Parathyroid adenoma (tissue), 2 donors: ENCODE measurements at regions not wholly inside any gene's neighbourhood (a gene's known extent, or its start where the extent isn't known, plus 50 kb on each side); places are given as distances from the start of the nearest gene placed in this dataset.
"Not testable (repeated sequence)": the region's sequence is repeated elsewhere in the genome, so short reads cannot be mapped to it uniquely, and the experiment has no call there.

ENCODE experiments used
- H2AFZ ChIP-seq: fragments of 300-600 bp; sonication (generic); one replicate; pipeline ENCODE4 v1.7.0; 2017; ENCODE audit warnings: antibody characterized with exemption, mild to moderate bottlenecking
- H3K27ac ChIP-seq: fragments of 300-600 bp; sonication (generic); one replicate; pipeline ENCODE4 v1.7.0; 2017
- H3K27me3 ChIP-seq: fragments of 300-600 bp; sonication (generic); one replicate; pipeline ENCODE4 v1.7.0; 2017; ENCODE audit warnings: low read length; ENCODE audit not compliant: control insufficient read depth, insufficient read depth
- H3K36me3 ChIP-seq: fragments of 300-600 bp; sonication (generic); one replicate; pipeline ENCODE4 v1.7.0; 2017; ENCODE audit warnings: low read length; ENCODE audit not compliant: control insufficient read depth, insufficient read depth
- H3K4me1 ChIP-seq: fragments of 300-600 bp; sonication (generic); one replicate; pipeline ENCODE4 v1.7.0; 2017; ENCODE audit warnings: control low read depth
- H3K4me2 ChIP-seq: fragments of 300-600 bp; sonication (generic); one replicate; pipeline ENCODE4 v1.7.0; 2017; ENCODE audit warnings: low read length
- H3K4me3 ChIP-seq: fragments of 300-600 bp; sonication (generic); one replicate; pipeline ENCODE4 v1.7.0; 2017; ENCODE audit warnings: low read depth, low read length
- H3K79me2 ChIP-seq: fragments of 300-600 bp; sonication (generic); one replicate; pipeline ENCODE4 v1.7.0; 2017; ENCODE audit warnings: control low read depth
- H3K9ac ChIP-seq: fragments of 300-600 bp; sonication (generic); one replicate; pipeline ENCODE4 v1.7.0; 2017; ENCODE audit warnings: mild to moderate bottlenecking
- H3K9me3 ChIP-seq: fragments of 300-600 bp; sonication (generic); one replicate; pipeline ENCODE4 v1.7.0; 2017; ENCODE audit warnings: low read length; ENCODE audit not compliant: control insufficient read depth
- CTCF ChIP-seq: fragments of 300-600 bp; sonication (generic); IDR thresholded peaks from one replicate; pipeline ENCODE4 v1.7.0; 2017; ENCODE audit warnings: antibody characterized with exemption, mild to moderate bottlenecking
- donor health status: primary hyperparathyroidism.

- H3K27ac ChIP-seq = no peak overlapping the region
Observed at GRCh38 chr5:130502702-130503101, 598.4 kb downstream of the CHSY3 start.

GRCh38 chr5:130501151-130501865 lies 597.0 kb downstream of the CHSY3 start:
- TF ChIP-seq CTCF = no peak
- H3K27ac ChIP-seq = no peak overlapping the region
- H3K4me2 ChIP-seq = no peak overlapping the region
- H3K4me3 ChIP-seq = no peak overlapping the region
- H3K79me2 ChIP-seq = no peaks in the 10 kb centered on the region
- H3K9ac ChIP-seq = no peak overlapping the region
- peaks cover 3% of the 10 kb centered on the region for H3K9me3 ChIP-seq
- no peak overlapping the region for H2AFZ ChIP-seq
- H3K36me3 ChIP-seq = no peaks in the 10 kb centered on the region
- H3K27me3 ChIP-seq = no peaks in the 10 kb centered on the region
- no peaks in the 10 kb centered on the region for H3K4me1 ChIP-seq

More at GRCh38 chr5:130502702-130503101, 598.4 kb downstream of the CHSY3 start:
- Histone ChIP-seq H3K27me3 (no peaks in the 10 kb centered on the region), H3K36me3 (no peaks in the 10 kb centered on the region), H3K79me2 (no peaks in the 10 kb centered on the region), H3K4me2 (no peak overlapping the region), H3K9ac (no peak overlapping the region), H2AFZ (no peak overlapping the region), H3K4me3 (no peak overlapping the region), H3K4me1 (no peaks in the 10 kb centered on the region), H3K9me3 (peaks cover 3% of the 10 kb centered on the region)
- no peak for TF ChIP-seq CTCF

GRCh38 chr5:130500495-130500894 lies 596.2 kb downstream of the CHSY3 start:
- not testable (repeated sequence) for H3K4me2 ChIP-seq, H3K79me2 ChIP-seq, H3K27ac ChIP-seq, H2AFZ ChIP-seq, H3K4me3 ChIP-seq, H3K27me3 ChIP-seq, H3K9me3 ChIP-seq, H3K4me1 ChIP-seq, H3K36me3 ChIP-seq, H3K9ac ChIP-seq

- no peak overlapping the region for H3K4me3 ChIP-seq
- no peaks in the 10 kb centered on the region for H3K36me3 ChIP-seq
- TF ChIP-seq CTCF = no peak
- H3K27ac ChIP-seq = no peak overlapping the region
- no peak overlapping the region for H2AFZ ChIP-seq
- no peaks in the 10 kb centered on the region for H3K4me1 ChIP-seq
- no peaks in the 10 kb centered on the region for H3K27me3 ChIP-seq
- no peak overlapping the region for H3K4me2 ChIP-seq
- no peak overlapping the region for H3K9ac ChIP-seq
- H3K9me3 ChIP-seq = no peaks in the 10 kb centered on the region
- no peaks in the 10 kb centered on the region for H3K79me2 ChIP-seq
Observed at GRCh38 chr5:130496215-130496614, 592.0 kb downstream of the CHSY3 start.

- H2AFZ ChIP-seq = no peak overlapping the region
- H3K27ac ChIP-seq = no peak overlapping the region
- no peaks in the 10 kb centered on the region for H3K27me3 ChIP-seq
- no peaks in the 10 kb centered on the region for H3K79me2 ChIP-seq
- no peaks in the 10 kb centered on the region for H3K4me1 ChIP-seq
- TF ChIP-seq CTCF = no peak
- no peak overlapping the region for H3K4me3 ChIP-seq
- H3K9ac ChIP-seq = no peak overlapping the region
- H3K9me3 ChIP-seq = no peaks in the 10 kb centered on the region
- no peak overlapping the region for H3K4me2 ChIP-seq
- H3K36me3 ChIP-seq = no peaks in the 10 kb centered on the region
Observed at GRCh38 chr5:130488252-130488651, 584.0 kb downstream of the CHSY3 start.
